ENCODE measurements at regions not wholly inside any gene's neighbourhood (a gene's known extent, or its start where the extent isn't known, plus 50 kb on each side); places are given as distances from the start of the nearest gene placed in this dataset.

- TF ChIP-seq CTCF (IDR thresholded peaks at IDR 0.05) = no peak
- TF ChIP-seq EP300 (IDR thresholded peaks at IDR 0.05; ENCODE audit: low read depth) = no peak
- no peak for TF ChIP-seq POLR2A (IDR thresholded peaks at IDR 0.05)
Measured at GRCh38 chr17:31660684-31661083, 198.4 kb downstream of the COPRS start.
